Gastroesophageal sphincter (tissue), 3 donors: ENCODE measurements at regions not wholly inside any gene's neighbourhood (a gene's known extent, or its start where the extent isn't known, plus 50 kb on each side); places are given as distances from the start of the nearest gene placed in this dataset.

ENCODE experiments used
- POLR2A ChIP-seq, 2 donors: fragments of 450-650 bp; IDR thresholded peaks; one replicate each; pipeline ENCODE4 v1.6.1; 2017; ENCODE audit warnings: antibody characterized with exemption in 2 of 2, mild to moderate bottlenecking in 2 of 2, moderate library complexity in 1 of 2
- POLR2AphosphoS5 ChIP-seq: sonication (generic); formaldehyde crosslinking; IDR thresholded peaks from one replicate; pipeline ENCODE4 v1.6.1; 2017; ENCODE audit warnings: antibody characterized with exemption
- TF ChIP-seq, protein P1 (sequence below), 4 experiments: fragments of 200-600 bp in 2 of 4; fragments of 450-650 bp in 2 of 4; sonication (generic) in 1 of 4; IDR thresholded peaks; one replicate each; pipeline ENCODE4 v1.5.1; 2017 to 2019; ENCODE audit warnings: antibody characterized with exemption in 4 of 4, mild to moderate bottlenecking in 2 of 4, moderate library complexity in 2 of 4

GRCh38 chr5:18461766-18462165, 827.5 kb downstream of the TAF11L14 start:
- TF ChIP-seq, protein P1, sequence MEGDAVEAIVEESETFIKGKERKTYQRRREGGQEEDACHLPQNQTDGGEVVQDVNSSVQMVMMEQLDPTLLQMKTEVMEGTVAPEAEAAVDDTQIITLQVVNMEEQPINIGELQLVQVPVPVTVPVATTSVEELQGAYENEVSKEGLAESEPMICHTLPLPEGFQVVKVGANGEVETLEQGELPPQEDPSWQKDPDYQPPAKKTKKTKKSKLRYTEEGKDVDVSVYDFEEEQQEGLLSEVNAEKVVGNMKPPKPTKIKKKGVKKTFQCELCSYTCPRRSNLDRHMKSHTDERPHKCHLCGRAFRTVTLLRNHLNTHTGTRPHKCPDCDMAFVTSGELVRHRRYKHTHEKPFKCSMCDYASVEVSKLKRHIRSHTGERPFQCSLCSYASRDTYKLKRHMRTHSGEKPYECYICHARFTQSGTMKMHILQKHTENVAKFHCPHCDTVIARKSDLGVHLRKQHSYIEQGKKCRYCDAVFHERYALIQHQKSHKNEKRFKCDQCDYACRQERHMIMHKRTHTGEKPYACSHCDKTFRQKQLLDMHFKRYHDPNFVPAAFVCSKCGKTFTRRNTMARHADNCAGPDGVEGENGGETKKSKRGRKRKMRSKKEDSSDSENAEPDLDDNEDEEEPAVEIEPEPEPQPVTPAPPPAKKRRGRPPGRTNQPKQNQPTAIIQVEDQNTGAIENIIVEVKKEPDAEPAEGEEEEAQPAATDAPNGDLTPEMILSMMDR (IDR thresholded peaks at IDR 0.05): no peak
- TF ChIP-seq POLR2A (IDR thresholded peaks at IDR 0.05) (no peak), POLR2AphosphoS5 (no peak)
